WI38 (cell line): ENCODE measurements at regions not wholly inside any gene's neighbourhood (a gene's known extent, or its start where the extent isn't known, plus 50 kb on each side); places are given as distances from the start of the nearest gene placed in this dataset.
"Not testable (repeated sequence)": the region's sequence is repeated elsewhere in the genome, so short reads cannot be mapped to it uniquely, and the experiment has no call there.

Experiments used
- H3K4me3 ChIP-seq: 2 replicates; pipeline ENCODE4 v1.5.1; 2011; ENCODE audit warnings: low read depth, mild to moderate bottlenecking, control low read depth, low read length
- CTCF ChIP-seq: IDR thresholded peaks from 2 replicates; pipeline ENCODE4 v1.5.1; 2012; ENCODE audit warnings: low read depth, mild to moderate bottlenecking, control low read depth, low read length

- H3K4me3 ChIP-seq = not testable (repeated sequence)
Observed at GRCh38 chr16:29200135-29200601, 206.3 kb downstream of the NPIPB11 start.

- not testable (repeated sequence) for H3K4me3 ChIP-seq
Observed at GRCh38 chr16:29199626-29200025, 206.9 kb downstream of the NPIPB11 start.

GRCh38 chr16:29198731-29199521 is 207.6 kb downstream of the NPIPB11 start:
- no peak for TF ChIP-seq CTCF
- no peak overlapping the region for H3K4me3 ChIP-seq

GRCh38 chr16:29198231-29198630 is 208.3 kb downstream of the NPIPB11 start:
- no peak for TF ChIP-seq CTCF
- no peak overlapping the region for H3K4me3 ChIP-seq

- not testable (repeated sequence) for H3K4me3 ChIP-seq
Observed at GRCh38 chr16:29197494-29198100, 208.9 kb downstream of the NPIPB11 start.

GRCh38 chr16:29196746-29197145 is 209.8 kb downstream of the NPIPB11 start:
- H3K4me3 ChIP-seq = not testable (repeated sequence)

- peak overlapping the region; percentile 43 for H3K4me3 ChIP-seq
Observed at GRCh38 chr16:29195116-29195872, 210.4 kb downstream of the LAT start.

- H3K4me3 ChIP-seq = not testable (repeated sequence)
Observed at GRCh38 chr16:29194185-29194844, 209.5 kb downstream of the LAT start.

- not testable (repeated sequence) for H3K4me3 ChIP-seq
Observed at GRCh38 chr16:29193634-29194033, 208.8 kb downstream of the LAT start.

- not testable (repeated sequence) for H3K4me3 ChIP-seq
Observed at GRCh38 chr16:29193248-29193574, 208.4 kb downstream of the LAT start.

- TF ChIP-seq CTCF = no peak
- H3K4me3 ChIP-seq = no peak overlapping the region
Observed at GRCh38 chr16:29192329-29193247, 207.7 kb downstream of the LAT start.

GRCh38 chr16:29191636-29192180 is 206.9 kb downstream of the LAT start:
- not testable (repeated sequence) for H3K4me3 ChIP-seq

GRCh38 chr16:29190553-29191431 is 205.9 kb downstream of the LAT start:
- not testable (repeated sequence) for H3K4me3 ChIP-seq

- H3K4me3 ChIP-seq = not testable (repeated sequence)
Observed at GRCh38 chr16:29188806-29189205, 204.0 kb downstream of the LAT start.
